ENCODE measurements at regions not wholly inside any gene's neighbourhood (a gene's known extent, or its start where the extent isn't known, plus 50 kb on each side); places are given as distances from the start of the nearest gene placed in this dataset.

GRCh38 chr5:82356808-82357671 lies 78.9 kb upstream of the RPS23 start:
- H3K4me3 ChIP-seq (ENCODE audit: low read depth in 1 of 2, low read length in 2 of 2) = no peak overlapping the region
- H3K27me3 ChIP-seq (ENCODE audit: low read depth, low read length) = no peaks in the 10 kb centered on the region
- no peak overlapping the region for H3K27ac ChIP-seq (ENCODE audit: low read length)
- no peaks in the 10 kb centered on the region for H3K9me3 ChIP-seq (ENCODE audit: control insufficient read depth in 1 of 2, low read length in 2 of 2)
- H3K36me3 ChIP-seq (ENCODE audit: control insufficient read depth in 1 of 2, insufficient read depth in 2 of 2, low read length in 2 of 2) = no peaks in the 10 kb centered on the region
- no peaks in the 10 kb centered on the region for H3K4me1 ChIP-seq (ENCODE audit: control insufficient read depth in 1 of 2, insufficient read depth in 2 of 2, low read length in 2 of 2)

- Histone ChIP-seq H3K4me3 (ENCODE audit: low read depth in 1 of 2, low read length in 2 of 2) (no peak overlapping the region), H3K9me3 (ENCODE audit: control insufficient read depth in 1 of 2, low read length in 2 of 2) (no peaks in the 10 kb centered on the region), H3K36me3 (ENCODE audit: control insufficient read depth in 1 of 2, insufficient read depth in 2 of 2, low read length in 2 of 2) (no peaks in the 10 kb centered on the region), H3K27me3 (ENCODE audit: low read depth, low read length) (no peaks in the 10 kb centered on the region), H3K4me1 (ENCODE audit: control insufficient read depth in 1 of 2, insufficient read depth in 2 of 2, low read length in 2 of 2) (no peaks in the 10 kb centered on the region), H3K27ac (ENCODE audit: low read length) (no peak overlapping the region)
Measured at GRCh38 chr5:82356021-82356420, 77.9 kb upstream of the RPS23 start.

GRCh38 chr5:82355496-82355895 lies 77.3 kb upstream of the RPS23 start:
- no peak overlapping the region for H3K4me3 ChIP-seq (ENCODE audit: low read depth in 1 of 2, low read length in 2 of 2)
- no peaks in the 10 kb centered on the region for H3K27me3 ChIP-seq (ENCODE audit: low read depth, low read length)
- H3K9me3 ChIP-seq (ENCODE audit: control insufficient read depth in 1 of 2, low read length in 2 of 2) = no peaks in the 10 kb centered on the region
- H3K27ac ChIP-seq (ENCODE audit: low read length) = no peak overlapping the region
- H3K36me3 ChIP-seq (ENCODE audit: control insufficient read depth in 1 of 2, insufficient read depth in 2 of 2, low read length in 2 of 2) = no peaks in the 10 kb centered on the region
- H3K4me1 ChIP-seq (ENCODE audit: control insufficient read depth in 1 of 2, insufficient read depth in 2 of 2, low read length in 2 of 2) = no peaks in the 10 kb centered on the region

- H3K4me3 ChIP-seq (ENCODE audit: low read depth in 1 of 2, low read length in 2 of 2) = no peak overlapping the region
- H3K4me1 ChIP-seq (ENCODE audit: control insufficient read depth in 1 of 2, insufficient read depth in 2 of 2, low read length in 2 of 2) = no peaks in the 10 kb centered on the region
- no peak overlapping the region for H3K27ac ChIP-seq (ENCODE audit: low read length)
- H3K36me3 ChIP-seq (ENCODE audit: control insufficient read depth in 1 of 2, insufficient read depth in 2 of 2, low read length in 2 of 2) = no peaks in the 10 kb centered on the region
- no peaks in the 10 kb centered on the region for H3K9me3 ChIP-seq (ENCODE audit: control insufficient read depth in 1 of 2, low read length in 2 of 2)
- no peaks in the 10 kb centered on the region for H3K27me3 ChIP-seq (ENCODE audit: low read depth, low read length)
Measured at GRCh38 chr5:82355053-82355452, 76.9 kb upstream of the RPS23 start.

- Histone ChIP-seq H3K4me1 (ENCODE audit: control insufficient read depth in 1 of 2, insufficient read depth in 2 of 2, low read length in 2 of 2) (no peaks in the 10 kb centered on the region), H3K9me3 (ENCODE audit: control insufficient read depth in 1 of 2, low read length in 2 of 2) (no peaks in the 10 kb centered on the region), H3K27me3 (ENCODE audit: low read depth, low read length) (no peaks in the 10 kb centered on the region), H3K4me3 (ENCODE audit: low read depth in 1 of 2, low read length in 2 of 2) (no peak overlapping the region), H3K36me3 (ENCODE audit: control insufficient read depth in 1 of 2, insufficient read depth in 2 of 2, low read length in 2 of 2) (no peaks in the 10 kb centered on the region), H3K27ac (ENCODE audit: low read length) (no peak overlapping the region)
Measured at GRCh38 chr5:82354543-82354942, 76.4 kb upstream of the RPS23 start.

- H3K4me3 ChIP-seq (ENCODE audit: low read depth in 1 of 2, low read length in 2 of 2) = no peak overlapping the region
- no peaks in the 10 kb centered on the region for H3K27me3 ChIP-seq (ENCODE audit: low read depth, low read length)
- H3K9me3 ChIP-seq (ENCODE audit: control insufficient read depth in 1 of 2, low read length in 2 of 2) = no peaks in the 10 kb centered on the region
- no peaks in the 10 kb centered on the region for H3K4me1 ChIP-seq (ENCODE audit: control insufficient read depth in 1 of 2, insufficient read depth in 2 of 2, low read length in 2 of 2)
- no peaks in the 10 kb centered on the region for H3K36me3 ChIP-seq (ENCODE audit: control insufficient read depth in 1 of 2, insufficient read depth in 2 of 2, low read length in 2 of 2)
- H3K27ac ChIP-seq (ENCODE audit: low read length) = no peak overlapping the region
Measured at GRCh38 chr5:82353522-82353921, 75.4 kb upstream of the RPS23 start.

GRCh38 chr5:82352146-82352791 lies 74.1 kb upstream of the RPS23 start:
- no peaks in the 10 kb centered on the region for H3K9me3 ChIP-seq (ENCODE audit: control insufficient read depth in 1 of 2, low read length in 2 of 2)
- H3K27ac ChIP-seq (ENCODE audit: low read length) = no peak overlapping the region
- no peaks in the 10 kb centered on the region for H3K36me3 ChIP-seq (ENCODE audit: control insufficient read depth in 1 of 2, insufficient read depth in 2 of 2, low read length in 2 of 2)
- no peaks in the 10 kb centered on the region for H3K27me3 ChIP-seq (ENCODE audit: low read depth, low read length)
- no peak overlapping the region for H3K4me3 ChIP-seq (ENCODE audit: low read depth in 1 of 2, low read length in 2 of 2)
- H3K4me1 ChIP-seq (ENCODE audit: control insufficient read depth in 1 of 2, insufficient read depth in 2 of 2, low read length in 2 of 2) = peaks cover 0 to 7% of the 10 kb centered on the region in 2 donors

- H3K27me3 ChIP-seq (ENCODE audit: low read depth, low read length) = no peaks in the 10 kb centered on the region
- no peak overlapping the region for H3K4me3 ChIP-seq (ENCODE audit: low read depth in 1 of 2, low read length in 2 of 2)
- H3K27ac ChIP-seq (ENCODE audit: low read length) = no peak overlapping the region
- peaks cover 0 to 7% of the 10 kb centered on the region in 2 donors for H3K4me1 ChIP-seq (ENCODE audit: control insufficient read depth in 1 of 2, insufficient read depth in 2 of 2, low read length in 2 of 2)
- no peaks in the 10 kb centered on the region for H3K36me3 ChIP-seq (ENCODE audit: control insufficient read depth in 1 of 2, insufficient read depth in 2 of 2, low read length in 2 of 2)
- H3K9me3 ChIP-seq (ENCODE audit: control insufficient read depth in 1 of 2, low read length in 2 of 2) = no peaks in the 10 kb centered on the region
Measured at GRCh38 chr5:82351754-82352145, 73.6 kb upstream of the RPS23 start.

GRCh38 chr5:82351297-82351696 lies 73.1 kb upstream of the RPS23 start:
- no peaks in the 10 kb centered on the region for H3K36me3 ChIP-seq (ENCODE audit: control insufficient read depth in 1 of 2, insufficient read depth in 2 of 2, low read length in 2 of 2)
- H3K27me3 ChIP-seq (ENCODE audit: low read depth, low read length) = no peaks in the 10 kb centered on the region
- H3K4me1 ChIP-seq (ENCODE audit: control insufficient read depth in 1 of 2, insufficient read depth in 2 of 2, low read length in 2 of 2) = peaks cover 0 to 7% of the 10 kb centered on the region in 2 donors
- H3K4me3 ChIP-seq (ENCODE audit: low read depth in 1 of 2, low read length in 2 of 2) = no peak overlapping the region
- H3K27ac ChIP-seq (ENCODE audit: low read length) = no peak overlapping the region
- no peaks in the 10 kb centered on the region for H3K9me3 ChIP-seq (ENCODE audit: control insufficient read depth in 1 of 2, low read length in 2 of 2)

GRCh38 chr5:82349652-82350051 lies 71.5 kb upstream of the RPS23 start:
- H3K27ac ChIP-seq (ENCODE audit: low read length) = no peak overlapping the region
- H3K4me1 ChIP-seq (ENCODE audit: control insufficient read depth in 1 of 2, insufficient read depth in 2 of 2, low read length in 2 of 2) = peaks cover 0 to 7% of the 10 kb centered on the region in 2 donors
- no peaks in the 10 kb centered on the region for H3K9me3 ChIP-seq (ENCODE audit: control insufficient read depth in 1 of 2, low read length in 2 of 2)
- no peak overlapping the region for H3K4me3 ChIP-seq (ENCODE audit: low read depth in 1 of 2, low read length in 2 of 2)
- no peaks in the 10 kb centered on the region for H3K27me3 ChIP-seq (ENCODE audit: low read depth, low read length)
- H3K36me3 ChIP-seq (ENCODE audit: control insufficient read depth in 1 of 2, insufficient read depth in 2 of 2, low read length in 2 of 2) = no peaks in the 10 kb centered on the region

- Histone ChIP-seq H3K27me3 (ENCODE audit: low read depth, low read length) (no peaks in the 10 kb centered on the region), H3K9me3 (ENCODE audit: control insufficient read depth in 1 of 2, low read length in 2 of 2) (no peaks in the 10 kb centered on the region), H3K27ac (ENCODE audit: low read length) (no peak overlapping the region), H3K36me3 (ENCODE audit: control insufficient read depth in 1 of 2, insufficient read depth in 2 of 2, low read length in 2 of 2) (no peaks in the 10 kb centered on the region), H3K4me3 (ENCODE audit: low read depth in 1 of 2, low read length in 2 of 2) (no peak overlapping the region), H3K4me1 (ENCODE audit: control insufficient read depth in 1 of 2, insufficient read depth in 2 of 2, low read length in 2 of 2) (peaks cover 0 to 7% of the 10 kb centered on the region in 2 donors)
Measured at GRCh38 chr5:82348784-82349425, 70.8 kb upstream of the RPS23 start.

Data from muscle layer of duodenum (tissue), 2 donors.